ENCODE measurements at regions not wholly inside any gene's neighbourhood (a gene's known extent, or its start where the extent isn't known, plus 50 kb on each side); places are given as distances from the start of the nearest gene placed in this dataset.

DNA sequence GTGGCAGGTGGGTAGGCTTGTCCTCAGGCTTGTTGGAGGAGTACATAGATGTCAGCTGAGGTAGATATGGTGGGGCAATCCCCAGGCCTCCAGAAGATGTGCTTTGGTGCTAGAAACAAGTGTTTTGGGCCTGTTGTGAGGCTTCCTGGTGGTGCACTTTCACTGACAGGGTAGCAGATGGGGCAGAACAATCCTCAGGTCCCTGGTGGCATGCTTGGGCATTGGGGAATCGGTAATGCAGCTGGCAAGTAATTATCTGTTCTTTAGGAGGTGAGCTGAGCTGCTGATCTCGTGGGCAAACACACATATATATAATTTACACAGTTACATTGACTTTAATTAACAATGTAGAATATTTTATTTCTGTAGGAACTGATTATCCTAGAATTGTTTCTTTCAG lies 458.7 kb downstream of the BMP2 start:
- ChIA-PET CTCF (no interaction called here), POLR2A (no interaction called here)
- H3K9me3 ChIP-seq (ENCODE audit: control insufficient read depth, insufficient read depth, low read depth, low read length), result no peaks in the 10 kb centered on the region
- DNase-seq (ENCODE audit: low read depth, low spot score), result no peak
- intact Hi-C loops (cut with micrococcal nuclease; ENCODE audit: unreplicated experiment) (no loop called here), in situ Hi-C loops (cut with HindIII; ENCODE audit: low pct_unique_long_range_greater_than_20kb, low sequenced_read_pairs) (no loop called here)
- no peak overlapping the region for H3K4me3 ChIP-seq (ENCODE audit: low read depth in 2 of 2, low read length in 2 of 2)
- ATAC-seq, result no peak
- BruUV-seq (replicated peaks), result no TSS peak
- H3K27ac ChIP-seq (ENCODE audit: low read length), result no peak overlapping the region
- H3K36me3 ChIP-seq (ENCODE audit: control insufficient read depth, insufficient read depth, low read length), result no peaks in the 10 kb centered on the region
- no peaks in the 10 kb centered on the region for H3K27me3 ChIP-seq (ENCODE audit: control insufficient read depth, insufficient read depth, low read length)
- TF ChIP-seq, protein P1, sequence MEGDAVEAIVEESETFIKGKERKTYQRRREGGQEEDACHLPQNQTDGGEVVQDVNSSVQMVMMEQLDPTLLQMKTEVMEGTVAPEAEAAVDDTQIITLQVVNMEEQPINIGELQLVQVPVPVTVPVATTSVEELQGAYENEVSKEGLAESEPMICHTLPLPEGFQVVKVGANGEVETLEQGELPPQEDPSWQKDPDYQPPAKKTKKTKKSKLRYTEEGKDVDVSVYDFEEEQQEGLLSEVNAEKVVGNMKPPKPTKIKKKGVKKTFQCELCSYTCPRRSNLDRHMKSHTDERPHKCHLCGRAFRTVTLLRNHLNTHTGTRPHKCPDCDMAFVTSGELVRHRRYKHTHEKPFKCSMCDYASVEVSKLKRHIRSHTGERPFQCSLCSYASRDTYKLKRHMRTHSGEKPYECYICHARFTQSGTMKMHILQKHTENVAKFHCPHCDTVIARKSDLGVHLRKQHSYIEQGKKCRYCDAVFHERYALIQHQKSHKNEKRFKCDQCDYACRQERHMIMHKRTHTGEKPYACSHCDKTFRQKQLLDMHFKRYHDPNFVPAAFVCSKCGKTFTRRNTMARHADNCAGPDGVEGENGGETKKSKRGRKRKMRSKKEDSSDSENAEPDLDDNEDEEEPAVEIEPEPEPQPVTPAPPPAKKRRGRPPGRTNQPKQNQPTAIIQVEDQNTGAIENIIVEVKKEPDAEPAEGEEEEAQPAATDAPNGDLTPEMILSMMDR (IDR thresholded peaks at IDR 0.05), result no peak
- TF ChIP-seq, protein P2, sequence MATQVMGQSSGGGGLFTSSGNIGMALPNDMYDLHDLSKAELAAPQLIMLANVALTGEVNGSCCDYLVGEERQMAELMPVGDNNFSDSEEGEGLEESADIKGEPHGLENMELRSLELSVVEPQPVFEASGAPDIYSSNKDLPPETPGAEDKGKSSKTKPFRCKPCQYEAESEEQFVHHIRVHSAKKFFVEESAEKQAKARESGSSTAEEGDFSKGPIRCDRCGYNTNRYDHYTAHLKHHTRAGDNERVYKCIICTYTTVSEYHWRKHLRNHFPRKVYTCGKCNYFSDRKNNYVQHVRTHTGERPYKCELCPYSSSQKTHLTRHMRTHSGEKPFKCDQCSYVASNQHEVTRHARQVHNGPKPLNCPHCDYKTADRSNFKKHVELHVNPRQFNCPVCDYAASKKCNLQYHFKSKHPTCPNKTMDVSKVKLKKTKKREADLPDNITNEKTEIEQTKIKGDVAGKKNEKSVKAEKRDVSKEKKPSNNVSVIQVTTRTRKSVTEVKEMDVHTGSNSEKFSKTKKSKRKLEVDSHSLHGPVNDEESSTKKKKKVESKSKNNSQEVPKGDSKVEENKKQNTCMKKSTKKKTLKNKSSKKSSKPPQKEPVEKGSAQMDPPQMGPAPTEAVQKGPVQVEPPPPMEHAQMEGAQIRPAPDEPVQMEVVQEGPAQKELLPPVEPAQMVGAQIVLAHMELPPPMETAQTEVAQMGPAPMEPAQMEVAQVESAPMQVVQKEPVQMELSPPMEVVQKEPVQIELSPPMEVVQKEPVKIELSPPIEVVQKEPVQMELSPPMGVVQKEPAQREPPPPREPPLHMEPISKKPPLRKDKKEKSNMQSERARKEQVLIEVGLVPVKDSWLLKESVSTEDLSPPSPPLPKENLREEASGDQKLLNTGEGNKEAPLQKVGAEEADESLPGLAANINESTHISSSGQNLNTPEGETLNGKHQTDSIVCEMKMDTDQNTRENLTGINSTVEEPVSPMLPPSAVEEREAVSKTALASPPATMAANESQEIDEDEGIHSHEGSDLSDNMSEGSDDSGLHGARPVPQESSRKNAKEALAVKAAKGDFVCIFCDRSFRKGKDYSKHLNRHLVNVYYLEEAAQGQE (IDR thresholded peaks at IDR 0.05; ENCODE audit: insufficient read depth in 1 of 2, low read depth in 2 of 2, low read length in 1 of 2), result no peak
- no peak for TF ChIP-seq TCF7L2 (IDR thresholded peaks at IDR 0.05; ENCODE audit: low read depth, low read length)
- TF ChIP-seq SIN3A (IDR thresholded peaks at IDR 0.05; ENCODE audit: borderline replicate concordance, insufficient read depth, low read depth, low read length), result no peak
- no peak for TF ChIP-seq POLR2AphosphoS5 (IDR thresholded peaks at IDR 0.05; ENCODE audit: low read depth, low read length)
- H3K4me1 ChIP-seq (ENCODE audit: control insufficient read depth, insufficient read depth, low read length), result no peaks in the 10 kb centered on the region

DNA sequence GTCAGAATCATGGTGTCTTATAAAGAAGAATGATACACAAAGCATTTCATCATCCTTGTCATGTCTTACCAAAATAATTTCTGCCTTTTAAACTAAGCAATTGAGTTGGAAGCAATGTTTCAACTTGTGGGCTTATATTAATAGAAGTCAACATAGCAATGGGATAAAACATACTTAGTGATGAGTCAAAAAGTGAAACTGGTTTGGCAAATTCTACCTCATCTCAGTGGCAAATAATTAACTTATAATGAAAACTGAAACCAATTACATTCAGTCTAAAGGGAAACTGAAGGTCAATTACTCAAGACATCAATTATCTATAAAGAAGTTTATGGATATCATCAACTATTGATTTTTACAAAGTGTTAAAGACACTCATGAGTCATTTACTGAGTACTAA lies 463.8 kb downstream of the BMP2 start:
- no peaks in the 10 kb centered on the region for H3K9me3 ChIP-seq (ENCODE audit: control insufficient read depth, insufficient read depth, low read depth, low read length)
- no peaks in the 10 kb centered on the region for H3K4me1 ChIP-seq (ENCODE audit: control insufficient read depth, insufficient read depth, low read length)
- ATAC-seq, result no peak
- no TSS peak for BruUV-seq (replicated peaks)
- no peak for DNase-seq (ENCODE audit: low read depth, low spot score)
- TF ChIP-seq, protein P2 (IDR thresholded peaks at IDR 0.05; ENCODE audit: insufficient read depth in 1 of 2, low read depth in 2 of 2, low read length in 1 of 2), result no peak
- TF ChIP-seq POLR2AphosphoS5 (IDR thresholded peaks at IDR 0.05; ENCODE audit: low read depth, low read length) (no peak), TCF7L2 (IDR thresholded peaks at IDR 0.05; ENCODE audit: low read depth, low read length) (no peak), SIN3A (IDR thresholded peaks at IDR 0.05; ENCODE audit: borderline replicate concordance, insufficient read depth, low read depth, low read length) (no peak)
- TF ChIP-seq, protein P1 (IDR thresholded peaks at IDR 0.05), result no peak
- ChIA-PET CTCF (no interaction called here), POLR2A (no interaction called here)
- H3K4me3 ChIP-seq (ENCODE audit: low read depth in 2 of 2, low read length in 2 of 2), result no peak overlapping the region
- no peaks in the 10 kb centered on the region for H3K36me3 ChIP-seq (ENCODE audit: control insufficient read depth, insufficient read depth, low read length)
- in situ Hi-C loops (cut with HindIII; ENCODE audit: low pct_unique_long_range_greater_than_20kb, low sequenced_read_pairs), result no loop called here
- intact Hi-C loops (cut with micrococcal nuclease; ENCODE audit: unreplicated experiment), result no loop called here
- H3K27ac ChIP-seq (ENCODE audit: low read length), result no peak overlapping the region
- no peaks in the 10 kb centered on the region for H3K27me3 ChIP-seq (ENCODE audit: control insufficient read depth, insufficient read depth, low read length)

All from Panc1 (cell line).